ENCODE measurements at regions not wholly inside any gene's neighbourhood (a gene's known extent, or its start where the extent isn't known, plus 50 kb on each side); places are given as distances from the start of the nearest gene placed in this dataset.

GRCh38 chr6:169990095-169991030 is 238.9 kb downstream of the ERMARD start:
- Histone ChIP-seq H3K9me3 (no peaks in the 10 kb centered on the region), H3K4me1 (ENCODE audit: control insufficient read depth in 1 of 2, insufficient read depth in 1 of 2, low read depth in 1 of 2, low read length in 1 of 2) (peaks cover 6 to 11% of the 10 kb centered on the region in 2 experiments), H3K27ac (no peak overlapping the region), H3K27me3 (peaks cover 14% of the 10 kb centered on the region), H3K36me3 (no peaks in the 10 kb centered on the region), H3K4me3 (ENCODE audit: low read depth in 1 of 2, low read length in 1 of 2) (no peak overlapping the region)
- TF ChIP-seq CTCF (IDR thresholded peaks at IDR 0.05) = no peak

GRCh38 chr6:169989594-169989993 is 238.2 kb downstream of the ERMARD start:
- no peaks in the 10 kb centered on the region for H3K36me3 ChIP-seq
- no peaks in the 10 kb centered on the region for H3K9me3 ChIP-seq
- no peak for TF ChIP-seq CTCF (IDR thresholded peaks at IDR 0.05)
- peaks cover 14% of the 10 kb centered on the region for H3K27me3 ChIP-seq
- H3K4me3 ChIP-seq (ENCODE audit: low read depth in 1 of 2, low read length in 1 of 2) = no peak overlapping the region
- no peak overlapping the region for H3K27ac ChIP-seq
- H3K4me1 ChIP-seq (ENCODE audit: control insufficient read depth in 1 of 2, insufficient read depth in 1 of 2, low read depth in 1 of 2, low read length in 1 of 2) = peaks cover 6 to 11% of the 10 kb centered on the region in 2 experiments

- TF ChIP-seq CTCF (IDR thresholded peaks at IDR 0.05) = no peak
- H3K9me3 ChIP-seq = no peaks in the 10 kb centered on the region
These were observed 237.5 kb downstream of the ERMARD start for GRCh38 chr6:169988769-169989550.

GRCh38 chr6:169986848-169987498 is 235.6 kb downstream of the ERMARD start:
- no peaks in the 10 kb centered on the region for H3K9me3 ChIP-seq
- no peak for TF ChIP-seq CTCF (IDR thresholded peaks at IDR 0.05)
- H3K4me3 ChIP-seq (ENCODE audit: low read depth in 1 of 2, low read length in 1 of 2) = no peak overlapping the region
- H3K4me1 ChIP-seq (ENCODE audit: control insufficient read depth in 1 of 2, insufficient read depth in 1 of 2, low read depth in 1 of 2, low read length in 1 of 2) = peaks cover 6 to 7% of the 10 kb centered on the region in 2 experiments
- H3K27ac ChIP-seq = no peak overlapping the region
- H3K27me3 ChIP-seq = peaks cover 10% of the 10 kb centered on the region
- H3K36me3 ChIP-seq = no peaks in the 10 kb centered on the region

More at GRCh38 chr6:169988769-169989550, 237.5 kb downstream of the ERMARD start:
- Histone ChIP-seq H3K4me1 (ENCODE audit: control insufficient read depth in 1 of 2, insufficient read depth in 1 of 2, low read depth in 1 of 2, low read length in 1 of 2) (peaks cover 6 to 11% of the 10 kb centered on the region in 2 experiments), H3K4me3 (ENCODE audit: low read depth in 1 of 2, low read length in 1 of 2) (no peak overlapping the region), H3K27me3 (peaks cover 14% of the 10 kb centered on the region), H3K27ac (no peak overlapping the region), H3K36me3 (no peaks in the 10 kb centered on the region)

- Histone ChIP-seq H3K27me3 (peaks cover 10% of the 10 kb centered on the region), H3K36me3 (no peaks in the 10 kb centered on the region), H3K9me3 (no peaks in the 10 kb centered on the region), H3K27ac (no peak overlapping the region), H3K4me3 (ENCODE audit: low read depth in 1 of 2, low read length in 1 of 2) (no peak overlapping the region), H3K4me1 (ENCODE audit: control insufficient read depth in 1 of 2, insufficient read depth in 1 of 2, low read depth in 1 of 2, low read length in 1 of 2) (peaks cover 6 to 7% of the 10 kb centered on the region in 2 experiments)
- no peak for TF ChIP-seq CTCF (IDR thresholded peaks at IDR 0.05)
These were observed 234.9 kb downstream of the ERMARD start for GRCh38 chr6:169986171-169986847.
